GM04503 (cell line): ENCODE measurements at regions not wholly inside any gene's neighbourhood (a gene's known extent, or its start where the extent isn't known, plus 50 kb on each side); places are given as distances from the start of the nearest gene placed in this dataset.

Experiments used
- DNase-seq: peaks from one replicate; pipeline ENCODE4 v3.0.0-alpha.2; 2012; ENCODE audit warnings: low read depth

DNA sequence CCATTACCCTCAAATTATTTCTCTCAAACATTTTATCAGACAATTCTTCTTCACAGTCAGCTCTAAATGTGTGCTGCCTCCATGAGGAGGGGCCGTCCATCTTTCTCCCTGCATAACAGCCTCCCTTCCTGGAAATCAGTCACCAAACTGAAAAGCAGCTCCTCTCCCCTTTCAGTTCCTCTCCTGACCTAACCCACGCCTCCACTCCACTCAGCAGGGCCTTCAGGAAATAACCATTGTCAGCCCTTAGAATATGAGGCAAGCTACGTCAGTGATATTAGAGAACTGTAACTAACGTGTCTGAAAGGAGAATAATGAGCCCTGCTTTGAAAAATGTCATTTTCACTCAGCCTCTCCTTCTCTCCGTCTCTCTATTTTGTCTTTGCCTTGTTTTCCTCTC, 116.2 kb downstream of the OLFM4 start:
- no peak for DNase-seq

DNA sequence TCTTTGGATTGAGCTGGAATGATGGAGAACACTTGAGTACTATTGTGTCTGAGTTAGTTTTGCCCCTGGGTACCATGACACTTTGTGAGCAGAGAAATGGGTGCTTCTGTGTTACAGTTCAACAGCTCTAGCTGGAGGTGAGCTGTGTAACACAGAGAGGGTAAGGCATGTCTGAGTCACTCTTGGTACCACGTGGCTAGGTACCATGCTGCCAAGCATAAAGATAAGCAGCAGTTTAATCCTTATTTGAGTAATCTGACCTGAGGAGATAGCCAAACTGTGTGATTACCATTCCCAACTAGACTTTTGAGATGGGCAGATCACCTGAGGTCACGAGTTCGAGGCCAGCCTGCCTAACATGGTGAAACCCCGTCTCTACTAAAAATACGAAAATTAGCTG, 122.0 kb downstream of the OLFM4 start:
- DNase-seq: no peak

DNA sequence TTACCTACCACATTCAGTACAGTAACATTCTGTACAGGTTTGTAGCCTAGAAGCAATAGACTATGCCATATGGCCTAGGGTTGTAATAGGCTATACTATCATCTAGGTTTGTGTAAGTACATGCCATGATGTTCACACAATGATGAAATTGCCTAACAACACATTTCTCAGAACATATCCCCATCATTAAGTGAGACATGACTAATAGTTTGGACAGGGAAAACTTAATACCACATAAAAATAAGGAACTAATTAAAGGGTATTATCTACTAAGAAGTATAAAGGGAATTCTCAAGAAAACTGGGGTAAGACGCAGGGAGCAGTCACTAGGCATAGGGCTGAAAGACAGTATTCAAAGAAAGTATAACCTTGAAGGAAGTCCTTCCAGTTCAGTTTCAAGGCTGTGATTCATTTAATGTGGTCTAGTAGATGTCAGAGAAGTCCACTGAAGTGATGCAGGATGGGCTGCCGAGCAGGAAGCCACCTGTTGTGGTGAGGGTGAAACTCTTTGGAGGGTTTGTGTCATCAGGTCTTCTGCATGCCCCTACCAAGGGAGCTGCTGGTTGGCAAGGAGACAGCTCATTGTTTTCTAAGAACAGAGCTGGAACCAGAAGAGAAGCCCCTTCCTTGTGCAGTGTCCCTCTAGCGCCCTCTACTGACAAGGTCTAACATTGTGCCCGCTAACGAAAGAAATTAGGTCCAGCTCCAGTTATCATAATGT, 122.9 kb downstream of the OLFM4 start:
- DNase-seq: no peak

DNA sequence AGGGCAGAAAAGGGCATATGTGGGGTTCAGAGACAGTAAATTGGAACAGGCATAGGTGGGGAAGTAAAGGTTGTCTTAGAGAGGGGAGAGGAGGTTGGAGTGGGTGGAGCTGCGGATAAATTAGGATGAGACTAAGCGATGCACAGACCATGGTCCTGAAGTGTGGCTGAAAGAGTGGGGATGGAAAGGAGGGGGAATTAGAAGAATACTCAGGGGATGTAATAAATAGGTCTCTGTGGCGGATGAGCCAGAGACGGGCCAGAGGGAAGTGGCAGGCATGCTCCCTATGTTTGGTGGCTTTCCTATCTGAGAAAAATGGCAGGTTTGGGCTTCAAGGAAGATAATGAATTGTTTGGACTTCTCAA, 123.4 kb downstream of the OLFM4 start:
- DNase-seq: no peak

DNA sequence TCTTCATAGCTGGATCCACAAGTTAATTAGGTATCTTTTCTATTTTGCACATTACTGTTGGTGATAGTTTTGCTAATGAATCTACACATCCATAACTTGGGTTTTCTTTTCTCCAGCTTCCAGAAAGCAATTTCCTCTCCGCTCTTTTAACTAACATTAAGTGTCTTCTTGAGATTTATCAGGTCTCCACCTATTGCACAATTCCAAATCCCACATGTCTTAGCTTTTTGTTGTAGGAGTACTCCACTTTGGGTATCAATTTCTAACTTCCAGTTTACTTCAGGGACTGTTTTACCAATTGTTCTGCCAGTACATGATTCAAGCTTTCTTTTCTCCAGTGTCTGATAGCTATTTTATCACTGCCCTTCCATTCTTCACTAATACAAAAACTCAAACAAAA, 129.6 kb downstream of the OLFM4 start:
- no peak for DNase-seq

DNA sequence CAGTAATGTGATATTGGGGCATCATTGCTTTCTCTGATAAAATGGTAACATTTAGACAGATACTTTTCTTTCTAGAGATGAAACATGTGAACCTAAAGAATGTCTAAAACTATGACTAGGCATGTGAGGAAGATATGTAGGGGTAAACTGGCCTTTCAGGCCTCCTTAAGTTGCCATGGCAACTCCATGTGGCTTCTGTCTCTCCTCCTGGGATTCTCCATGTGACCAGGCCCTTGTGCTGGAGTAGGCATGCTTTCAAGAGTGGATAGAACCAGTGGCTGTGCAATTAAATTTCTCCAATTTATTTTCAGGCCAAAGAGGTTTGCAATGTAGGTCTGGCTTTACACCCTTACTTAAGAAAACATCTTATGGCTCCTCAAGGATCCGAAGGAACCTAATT, 130.8 kb downstream of the OLFM4 start:
- no peak for DNase-seq

DNA sequence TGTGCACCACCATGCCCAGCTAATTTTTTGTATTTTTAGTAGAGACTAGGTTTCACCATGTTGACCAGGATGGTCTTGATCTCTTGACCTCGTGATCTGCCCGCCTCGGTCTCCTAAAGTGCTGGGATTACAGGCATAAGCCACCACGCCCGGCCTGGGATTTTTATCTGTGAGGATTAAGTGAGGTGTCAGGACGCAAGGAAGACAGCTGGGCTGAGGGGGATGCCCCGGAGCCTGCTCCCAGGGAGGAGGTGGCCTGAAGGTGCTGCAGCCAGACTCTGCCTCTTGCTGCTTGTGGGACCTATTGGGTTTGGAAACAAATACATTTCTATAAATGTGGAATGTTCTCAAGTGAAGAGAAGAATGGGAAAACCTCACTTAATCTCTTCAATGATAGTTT, 131.6 kb downstream of the OLFM4 start:
- DNase-seq: no peak

DNA sequence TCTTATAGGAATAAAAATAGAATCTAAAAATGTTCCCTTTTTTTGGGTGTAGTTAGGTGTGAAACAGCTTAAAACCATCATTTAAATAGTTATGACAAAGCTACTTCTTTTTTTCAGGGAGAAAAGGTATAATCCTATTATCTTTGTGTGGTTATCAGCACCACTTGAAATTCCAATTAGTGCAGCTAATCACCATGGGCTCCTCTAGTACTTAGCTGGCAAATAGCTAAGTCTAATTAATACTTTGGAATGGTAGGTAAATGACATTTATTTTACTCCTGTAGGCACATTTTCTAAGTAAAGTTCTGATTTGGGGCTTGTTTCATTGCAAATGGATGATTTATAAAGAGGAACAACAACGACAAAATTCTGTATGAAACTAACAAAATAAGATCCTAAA, 132.6 kb downstream of the OLFM4 start:
- DNase-seq: no peak

DNA sequence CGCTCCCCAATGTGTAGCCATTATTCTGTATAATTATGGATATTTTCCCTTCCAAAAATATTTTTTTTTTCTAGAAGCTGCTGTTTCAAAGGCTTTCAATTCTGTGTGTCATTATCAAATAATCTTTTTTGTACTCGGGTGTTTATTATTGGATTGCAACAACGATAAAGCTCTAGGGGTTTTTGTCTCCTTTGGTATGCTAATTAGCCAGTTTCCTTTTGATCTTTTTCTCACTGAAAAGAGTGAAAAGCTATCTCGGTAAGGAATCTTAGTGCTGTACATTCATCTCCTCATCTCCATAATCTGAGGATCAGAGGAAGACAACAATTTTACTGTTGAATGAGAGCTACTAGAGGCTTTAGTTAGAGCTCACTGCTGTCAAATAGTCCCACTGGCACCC, 136.6 kb downstream of the OLFM4 start:
- no peak for DNase-seq

DNA sequence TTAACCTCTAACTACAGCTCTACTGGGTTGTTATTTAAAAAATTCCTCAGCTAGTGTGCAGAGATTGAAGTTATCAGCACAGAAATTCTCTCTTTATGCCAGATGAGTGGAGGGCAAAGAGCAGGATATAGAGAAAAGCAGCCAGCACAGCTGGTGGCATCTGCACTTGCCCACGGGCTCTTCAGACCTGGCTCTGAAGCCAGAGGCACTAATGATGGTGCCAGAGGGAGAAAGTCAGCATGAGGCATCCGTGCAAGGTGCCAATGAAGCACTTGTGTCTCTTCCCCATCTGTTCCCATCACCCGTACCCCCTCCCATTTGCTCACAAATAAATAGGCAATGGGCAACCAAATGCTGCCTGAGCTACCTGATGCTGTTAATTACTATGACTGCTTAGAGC, 138.9 kb downstream of the OLFM4 start:
- no peak for DNase-seq

DNA sequence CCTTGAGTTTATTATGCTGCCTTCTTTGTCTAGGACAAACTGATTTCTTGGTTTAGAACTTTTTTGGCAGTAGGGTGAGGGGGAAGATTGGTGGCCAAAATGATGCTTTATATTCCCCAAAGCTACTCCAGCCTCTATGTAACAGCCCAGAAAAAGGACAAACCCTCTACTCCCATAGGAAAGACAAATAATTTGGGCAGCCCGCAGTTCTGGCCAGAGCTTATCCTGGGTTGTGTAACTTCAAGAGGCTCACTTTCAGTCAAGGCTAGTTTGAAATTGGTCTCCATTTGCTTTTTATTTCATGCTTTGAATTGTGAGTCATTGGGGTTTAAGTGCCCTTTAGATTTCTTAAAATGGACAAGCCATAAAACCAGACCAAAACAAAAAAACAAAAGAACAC, 142.3 kb downstream of the OLFM4 start:
- DNase-seq: no peak

DNA sequence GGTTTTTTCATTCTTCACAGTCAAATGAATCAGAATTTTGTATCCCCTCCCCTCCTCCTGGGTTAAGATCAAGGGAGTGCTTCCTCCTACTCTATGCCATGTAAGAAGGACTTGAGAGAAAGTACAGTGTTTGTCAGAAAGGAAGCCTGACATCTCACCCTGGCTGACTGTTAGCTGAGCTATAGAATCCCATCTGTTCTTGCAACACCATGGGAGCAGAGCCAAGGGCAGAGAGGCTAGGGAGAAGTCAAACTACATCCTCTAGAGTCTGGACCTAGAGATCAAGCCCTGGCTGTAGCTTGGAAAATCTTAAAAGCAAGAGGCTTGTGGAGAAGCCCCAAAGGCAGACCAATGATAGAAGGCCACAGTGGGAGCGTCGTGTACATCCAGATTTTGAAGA, 145.9 kb downstream of the OLFM4 start:
- no peak for DNase-seq

DNA sequence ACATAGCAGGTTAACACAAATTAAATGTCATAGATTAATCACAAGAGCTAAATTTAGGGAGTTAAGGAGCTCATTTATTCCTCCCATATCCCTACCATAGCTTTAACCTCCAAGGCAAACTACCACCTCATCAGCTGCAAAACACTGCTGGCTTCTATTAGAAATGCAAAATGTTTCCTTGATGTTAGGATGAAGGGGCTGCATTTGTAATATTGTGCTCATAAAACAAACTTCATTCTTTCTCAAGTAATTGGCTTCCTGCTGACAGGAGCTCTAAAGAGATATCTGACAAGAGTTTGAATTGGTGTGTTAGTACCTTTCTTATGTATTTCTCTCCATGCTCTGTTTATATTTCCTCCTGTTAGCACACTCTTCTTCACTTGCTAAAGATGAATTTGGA, 152.1 kb downstream of the OLFM4 start:
- DNase-seq: no peak

DNA sequence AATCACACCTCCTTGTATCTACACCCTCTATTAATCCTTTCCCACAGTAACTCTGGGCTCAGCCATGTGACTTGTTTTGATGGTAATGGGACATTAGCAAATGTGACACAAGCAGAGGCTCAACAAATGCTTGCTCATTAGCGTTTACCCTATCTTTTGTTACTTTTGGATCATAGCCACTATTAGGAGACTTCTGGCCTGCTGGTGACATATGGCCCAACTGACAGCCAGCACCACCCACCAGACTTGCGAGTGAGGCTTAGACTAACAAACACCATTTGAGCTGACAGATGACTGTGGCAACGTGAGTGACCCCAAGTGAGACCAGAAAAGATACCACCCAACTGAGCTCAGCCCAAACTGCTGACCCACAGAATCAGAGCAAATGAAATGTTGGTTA, 154.1 kb downstream of the OLFM4 start:
- no peak for DNase-seq

DNA sequence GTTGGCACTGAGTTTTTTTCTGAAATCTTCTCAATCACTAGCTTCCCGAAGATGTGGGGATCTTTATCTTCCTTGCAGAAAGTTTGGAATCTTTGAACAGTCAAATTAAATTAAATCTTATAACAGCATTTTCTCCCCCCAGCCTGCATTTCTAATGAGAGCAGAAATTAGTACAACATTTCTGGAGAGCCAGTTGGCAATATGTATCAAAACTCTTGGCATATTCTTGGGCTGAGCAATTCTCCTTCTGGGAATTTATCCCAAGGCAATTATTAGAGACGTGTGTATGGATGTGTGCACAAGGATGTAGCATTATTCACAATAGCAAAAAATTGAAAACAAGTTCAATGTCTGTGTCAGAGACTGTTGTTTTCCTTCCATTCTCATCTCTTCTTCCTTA, 159.5 kb downstream of the OLFM4 start:
- no peak for DNase-seq

DNA sequence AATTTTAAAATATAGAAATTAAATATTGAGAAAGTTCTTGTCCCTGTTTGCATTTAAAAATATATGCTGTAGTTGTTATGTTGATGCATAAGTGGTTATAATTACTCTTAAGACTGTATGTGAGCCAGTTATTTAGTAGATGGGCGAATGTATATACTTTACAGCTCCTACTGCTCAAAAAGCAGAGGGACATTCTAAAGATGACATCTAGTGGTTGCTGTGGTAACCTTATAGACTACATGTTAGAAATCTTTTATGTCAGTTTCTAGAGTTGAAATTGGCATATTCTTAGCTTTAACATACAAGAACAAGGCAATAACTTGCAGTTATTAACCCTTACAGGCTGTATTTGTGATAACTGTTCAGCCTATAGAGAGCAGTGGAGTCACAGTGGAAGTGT, 160.5 kb downstream of the OLFM4 start:
- DNase-seq: no peak

DNA sequence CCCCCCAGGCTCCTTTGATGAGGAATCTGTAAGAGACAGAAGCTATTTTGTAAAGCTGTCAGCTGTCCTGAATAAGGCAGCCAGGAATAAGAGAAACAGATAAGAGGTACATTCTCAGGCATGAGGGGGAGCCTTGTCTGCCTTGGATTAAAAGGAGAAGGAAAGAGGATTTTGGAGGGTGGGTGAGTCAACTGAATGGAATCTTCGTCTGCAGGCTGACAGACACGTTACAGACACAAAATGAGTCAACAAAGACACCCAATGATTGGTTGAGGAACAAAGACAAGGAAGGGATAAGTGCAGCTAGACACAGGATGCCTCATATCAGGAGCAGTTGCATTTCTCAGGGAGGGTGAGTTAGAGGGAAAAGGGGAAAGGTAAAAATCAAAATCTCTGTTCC, 162.5 kb downstream of the OLFM4 start:
- DNase-seq: no peak

DNA sequence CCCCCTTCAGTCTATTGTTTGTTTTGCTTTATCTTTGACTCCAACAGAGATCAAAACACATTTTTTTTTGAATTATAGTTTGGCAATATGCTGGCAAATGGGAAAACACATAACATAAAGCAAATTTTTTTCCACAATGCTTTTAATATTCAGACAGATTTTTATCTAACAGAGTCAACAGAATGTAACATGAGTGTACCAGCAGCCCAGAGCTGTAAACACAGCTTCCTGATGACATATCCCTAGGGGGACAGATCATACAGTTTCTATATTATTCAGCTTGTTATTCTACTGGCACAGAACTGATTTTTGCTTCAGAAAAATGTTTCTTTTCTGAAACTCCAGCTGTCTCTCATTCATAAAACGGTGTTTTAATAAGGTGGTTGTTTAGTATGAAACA, 168.8 kb downstream of the OLFM4 start:
- DNase-seq: no peak

DNA sequence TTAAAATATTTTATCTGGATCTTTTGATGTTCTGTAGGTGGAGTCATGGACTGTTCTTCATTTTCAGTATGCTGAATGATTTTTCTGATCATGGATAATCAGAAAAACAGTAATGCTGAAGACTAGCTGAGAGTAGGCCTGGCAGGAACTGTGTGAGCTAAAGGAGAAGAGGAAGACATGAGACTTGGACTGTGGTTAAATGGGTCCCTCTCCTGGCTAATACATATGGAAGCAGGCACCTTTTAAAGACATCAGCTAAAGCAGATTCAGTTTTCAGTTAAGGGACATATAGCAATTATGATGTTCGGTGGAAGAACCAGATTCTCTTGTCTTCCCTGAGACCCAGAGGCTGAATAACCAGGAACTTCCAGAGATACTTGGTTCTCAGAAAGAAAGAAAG, 169.4 kb downstream of the OLFM4 start:
- no peak for DNase-seq

DNA sequence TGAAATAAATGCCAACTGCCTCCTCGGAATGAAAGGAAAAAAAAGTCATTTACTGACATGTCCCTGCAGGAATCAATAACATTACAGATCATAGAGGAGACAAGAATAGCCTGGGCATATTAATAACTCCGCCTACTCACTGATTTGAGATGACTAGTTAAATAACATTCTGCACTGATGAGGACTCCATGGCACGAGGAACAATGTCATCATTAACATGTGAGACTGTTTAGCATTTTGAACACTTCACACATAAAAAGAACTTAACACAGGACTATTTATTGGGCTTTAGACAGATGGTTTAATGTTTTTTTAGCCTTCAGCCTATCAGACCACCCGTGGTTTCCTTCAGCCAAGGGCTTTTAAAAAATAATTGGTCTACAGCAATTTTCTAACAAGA, 170.1 kb downstream of the OLFM4 start:
- DNase-seq: no peak

DNA sequence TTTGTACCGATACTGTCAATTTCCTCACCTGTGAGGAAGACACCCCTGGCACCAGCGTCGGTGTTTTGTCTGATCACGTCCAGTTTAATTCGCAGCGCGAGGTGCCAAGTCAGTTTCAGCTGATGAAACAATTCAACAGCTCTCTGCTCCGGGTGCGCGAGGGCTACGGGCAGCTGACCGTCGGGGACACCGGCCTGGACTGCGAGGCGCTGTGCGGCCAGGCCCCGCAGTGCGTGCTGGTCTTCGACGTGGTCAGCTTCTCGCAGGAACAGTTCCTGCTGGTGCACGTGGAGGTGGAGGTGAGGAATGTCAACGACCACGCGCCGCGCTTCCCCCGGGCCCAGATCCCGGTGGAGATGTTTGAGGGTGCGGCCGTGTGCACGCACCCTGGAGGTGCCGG, 171.5 kb downstream of the OLFM4 start:
- no peak for DNase-seq

DNA sequence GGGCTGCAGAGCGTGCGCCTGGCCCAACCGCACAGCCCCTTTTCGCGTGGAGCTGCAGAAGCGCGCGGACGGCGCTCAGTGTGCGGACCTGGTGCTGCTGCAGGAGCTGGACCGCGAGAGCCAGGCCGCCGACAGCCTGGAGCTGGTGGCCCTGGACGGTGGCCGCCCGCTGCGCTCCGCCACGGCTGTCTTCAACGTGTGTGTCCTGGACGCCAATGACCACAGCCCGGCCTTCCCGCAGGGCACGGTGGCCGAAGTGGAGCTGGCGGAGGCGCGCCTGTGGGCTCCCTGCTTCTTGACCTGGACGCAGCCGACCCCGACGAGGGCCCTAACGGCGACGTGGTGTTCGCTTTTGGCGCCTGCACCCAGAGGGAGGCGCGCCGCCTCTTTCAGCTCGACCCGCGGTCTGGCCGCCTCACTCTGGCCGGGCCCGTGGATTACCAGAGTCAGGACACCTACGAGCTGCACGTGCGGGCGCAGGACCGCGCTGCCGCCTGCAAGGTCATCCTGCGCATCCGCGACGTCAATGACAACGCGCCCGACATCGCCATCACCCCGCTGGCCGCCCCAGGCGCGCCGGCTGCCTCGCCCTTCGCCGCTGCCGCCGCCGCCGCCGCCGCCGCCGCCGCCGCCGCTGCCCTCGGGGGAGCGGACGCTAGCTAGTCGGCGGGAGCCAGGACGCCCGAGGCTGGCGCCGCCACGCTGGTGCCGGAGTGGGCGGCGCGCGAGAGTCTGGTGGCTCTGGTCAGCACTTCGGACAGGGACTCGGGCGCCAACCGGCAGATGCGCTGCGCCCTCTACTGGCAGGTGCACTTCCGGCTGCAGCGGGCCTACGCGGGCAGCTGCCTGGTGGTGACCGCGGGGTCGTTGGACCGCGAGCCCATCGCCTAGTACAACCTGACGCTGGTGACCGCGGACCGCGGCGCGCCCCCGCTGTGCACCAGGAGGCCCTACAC, 172.2 kb downstream of the OLFM4 start:
- no peak for DNase-seq

DNA sequence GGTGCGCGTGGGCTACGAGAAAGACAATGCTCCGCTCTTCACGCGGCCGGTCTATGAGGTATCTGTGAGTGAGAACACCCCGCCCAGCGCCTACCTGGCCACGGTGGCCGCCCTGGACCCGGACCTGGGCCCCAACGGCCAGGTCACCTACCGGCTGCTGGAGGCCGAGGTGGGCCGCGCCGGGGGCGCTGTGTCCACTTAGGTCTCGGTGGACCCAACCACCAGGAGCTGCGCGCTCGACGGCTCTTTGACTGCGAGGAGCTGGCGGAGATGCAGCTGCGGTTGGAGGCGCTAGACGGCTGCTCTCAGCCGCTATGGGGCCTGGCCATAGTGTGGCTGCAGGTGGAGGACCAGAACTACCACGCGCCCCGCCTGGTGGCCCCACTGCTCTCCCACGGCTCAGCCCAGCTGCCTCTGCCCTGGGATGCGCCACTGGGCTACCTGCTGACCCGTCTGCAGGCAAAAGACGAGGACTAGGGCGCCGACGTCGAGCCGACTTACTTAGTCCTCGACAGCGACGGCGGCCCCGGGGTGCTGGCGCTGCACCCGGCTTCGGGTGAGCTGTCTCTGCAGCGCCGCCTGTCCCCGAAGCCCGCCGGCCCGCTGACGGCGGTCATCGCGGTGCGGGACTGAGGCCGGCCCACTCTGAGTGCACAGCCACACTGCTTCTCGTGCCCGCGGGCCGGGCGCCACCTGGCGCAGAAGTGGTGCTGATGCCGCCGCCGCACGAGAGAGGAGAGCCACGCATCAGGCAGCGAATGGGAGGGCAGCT, 173.0 kb downstream of the OLFM4 start:
- no peak for DNase-seq
